Liver (tissue), 3 donors: ENCODE measurements at regions not wholly inside any gene's neighbourhood (a gene's known extent, or its start where the extent isn't known, plus 50 kb on each side); places are given as distances from the start of the nearest gene placed in this dataset.

Experiments used
- CTCF ChIP-seq: fragments of 150-350 bp; IDR thresholded peaks from 2 replicates; pipeline ENCODE4 v1.5.1; 2017; ENCODE audit warnings: improper control_type of control experiment, low read depth, low read length; ENCODE audit not compliant: missing input control
- EGR1 ChIP-seq, 2 donors: IDR thresholded peaks; 2 replicates each; pipeline ENCODE4 v1.6.1; 2016 to 2018; ENCODE audit warnings: antibody characterized with exemption in 2 of 2, low read depth in 2 of 2
- FOXA2 ChIP-seq: IDR thresholded peaks from 2 replicates; pipeline ENCODE4 v1.6.1; 2016; ENCODE audit warnings: antibody characterized with exemption
- GABPA ChIP-seq, 2 donors: IDR thresholded peaks in 1 of 2; conservative IDR thresholded peaks in 1 of 2; 2 replicates each; pipeline ENCODE4 v1.6.1; 2016; ENCODE audit warnings: antibody characterized with exemption in 2 of 2, mild to moderate bottlenecking in 1 of 2, moderate library complexity in 1 of 2
- JUND ChIP-seq, 2 donors: IDR thresholded peaks; 2 replicates each; pipeline ENCODE4 v1.6.1; 2016; ENCODE audit warnings: antibody characterized with exemption in 2 of 2
- MAX ChIP-seq: IDR thresholded peaks from 2 replicates; pipeline ENCODE4 v1.6.1; 2016; ENCODE audit warnings: antibody characterized with exemption
- RAD21 ChIP-seq, 2 donors: IDR thresholded peaks; 2 replicates each; pipeline ENCODE4 v1.6.1; 2016; ENCODE audit warnings: antibody characterized with exemption in 2 of 2, mild to moderate bottlenecking in 2 of 2
- RXRA ChIP-seq, 2 donors: IDR thresholded peaks; 2 replicates each; pipeline ENCODE4 v1.6.1; 2017 to 2018; ENCODE audit warnings: antibody characterized with exemption in 2 of 2, mild to moderate bottlenecking in 1 of 2
- SP1 ChIP-seq: IDR thresholded peaks from 2 replicates; pipeline ENCODE4 v1.6.1; 2018; ENCODE audit warnings: antibody characterized with exemption, mild to moderate bottlenecking
- TAF1 ChIP-seq: conservative IDR thresholded peaks from 2 replicates; pipeline ENCODE4 v1.6.1; 2016; ENCODE audit warnings: antibody characterized with exemption, mild to moderate bottlenecking
- TF ChIP-seq, protein P1 (sequence below): IDR thresholded peaks from 2 replicates; pipeline ENCODE4 v1.6.1; 2016; ENCODE audit warnings: antibody characterized with exemption
- TF ChIP-seq, protein P2 (sequence below): IDR thresholded peaks from 2 replicates; pipeline ENCODE4 v1.6.1; 2016; ENCODE audit warnings: antibody characterized with exemption, mild to moderate bottlenecking
- donor health status: healthy.
- donor health status: healthy.

GRCh38 chr3:34407281-34407680 is 608.9 kb downstream of the PDCD6IP start:
- TF ChIP-seq CTCF (no peak), FOXA2 (no peak), RXRA (IDR thresholded peaks at IDR 0.05) (no peak), GABPA (IDR thresholded peaks at IDR 0.05 in 1 of 2, conservative IDR thresholded peaks at IDR 0.05 in 1 of 2) (no peak), EGR1 (IDR thresholded peaks at IDR 0.05; ENCODE audit: low read depth in 2 of 2) (no peak), MAX (no peak), SP1 (no peak), JUND (IDR thresholded peaks at IDR 0.05) (no peak), RAD21 (IDR thresholded peaks at IDR 0.05) (no peak), TAF1 (no peak)
- TF ChIP-seq, protein P1, sequence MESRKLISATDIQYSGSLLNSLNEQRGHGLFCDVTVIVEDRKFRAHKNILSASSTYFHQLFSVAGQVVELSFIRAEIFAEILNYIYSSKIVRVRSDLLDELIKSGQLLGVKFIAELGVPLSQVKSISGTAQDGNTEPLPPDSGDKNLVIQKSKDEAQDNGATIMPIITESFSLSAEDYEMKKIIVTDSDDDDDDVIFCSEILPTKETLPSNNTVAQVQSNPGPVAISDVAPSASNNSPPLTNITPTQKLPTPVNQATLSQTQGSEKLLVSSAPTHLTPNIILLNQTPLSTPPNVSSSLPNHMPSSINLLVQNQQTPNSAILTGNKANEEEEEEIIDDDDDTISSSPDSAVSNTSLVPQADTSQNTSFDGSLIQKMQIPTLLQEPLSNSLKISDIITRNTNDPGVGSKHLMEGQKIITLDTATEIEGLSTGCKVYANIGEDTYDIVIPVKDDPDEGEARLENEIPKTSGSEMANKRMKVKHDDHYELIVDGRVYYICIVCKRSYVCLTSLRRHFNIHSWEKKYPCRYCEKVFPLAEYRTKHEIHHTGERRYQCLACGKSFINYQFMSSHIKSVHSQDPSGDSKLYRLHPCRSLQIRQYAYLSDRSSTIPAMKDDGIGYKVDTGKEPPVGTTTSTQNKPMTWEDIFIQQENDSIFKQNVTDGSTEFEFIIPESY: no peak
- TF ChIP-seq, protein P2, sequence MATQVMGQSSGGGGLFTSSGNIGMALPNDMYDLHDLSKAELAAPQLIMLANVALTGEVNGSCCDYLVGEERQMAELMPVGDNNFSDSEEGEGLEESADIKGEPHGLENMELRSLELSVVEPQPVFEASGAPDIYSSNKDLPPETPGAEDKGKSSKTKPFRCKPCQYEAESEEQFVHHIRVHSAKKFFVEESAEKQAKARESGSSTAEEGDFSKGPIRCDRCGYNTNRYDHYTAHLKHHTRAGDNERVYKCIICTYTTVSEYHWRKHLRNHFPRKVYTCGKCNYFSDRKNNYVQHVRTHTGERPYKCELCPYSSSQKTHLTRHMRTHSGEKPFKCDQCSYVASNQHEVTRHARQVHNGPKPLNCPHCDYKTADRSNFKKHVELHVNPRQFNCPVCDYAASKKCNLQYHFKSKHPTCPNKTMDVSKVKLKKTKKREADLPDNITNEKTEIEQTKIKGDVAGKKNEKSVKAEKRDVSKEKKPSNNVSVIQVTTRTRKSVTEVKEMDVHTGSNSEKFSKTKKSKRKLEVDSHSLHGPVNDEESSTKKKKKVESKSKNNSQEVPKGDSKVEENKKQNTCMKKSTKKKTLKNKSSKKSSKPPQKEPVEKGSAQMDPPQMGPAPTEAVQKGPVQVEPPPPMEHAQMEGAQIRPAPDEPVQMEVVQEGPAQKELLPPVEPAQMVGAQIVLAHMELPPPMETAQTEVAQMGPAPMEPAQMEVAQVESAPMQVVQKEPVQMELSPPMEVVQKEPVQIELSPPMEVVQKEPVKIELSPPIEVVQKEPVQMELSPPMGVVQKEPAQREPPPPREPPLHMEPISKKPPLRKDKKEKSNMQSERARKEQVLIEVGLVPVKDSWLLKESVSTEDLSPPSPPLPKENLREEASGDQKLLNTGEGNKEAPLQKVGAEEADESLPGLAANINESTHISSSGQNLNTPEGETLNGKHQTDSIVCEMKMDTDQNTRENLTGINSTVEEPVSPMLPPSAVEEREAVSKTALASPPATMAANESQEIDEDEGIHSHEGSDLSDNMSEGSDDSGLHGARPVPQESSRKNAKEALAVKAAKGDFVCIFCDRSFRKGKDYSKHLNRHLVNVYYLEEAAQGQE: no peak
